HepG2 (cell line): ENCODE measurements at regions not wholly inside any gene's neighbourhood (a gene's known extent, or its start where the extent isn't known, plus 50 kb on each side); places are given as distances from the start of the nearest gene placed in this dataset.

Experiments
- ATAC-seq: fragments of 200-7000 bp; cut with Tn5 transposase; 3 replicates; pipeline ENCODE4 v1.9.1; 2020; ENCODE audit warnings: mild to moderate bottlenecking, moderate library complexity
- BruUV-seq: library from RNA; stranded (reverse); fragments of 400-500 nt; replicated peaks from 2 replicates; lab custom pipeline; 2021; lab: Mats Ljungman, UMichigan
- CTCF ChIA-PET: fragments of 300-600 bp; formaldehyde crosslinking; extraction: SDS; loops from one replicate; lab custom pipeline; 2021; ENCODE audit warnings: low total read pairs, inconsistent platforms, low intra/inter-chr PET ratio; lab: Yijun Ruan, JAX
- POLR2A ChIA-PET: fragments of 350-600 bp; sonication (Branson Sonifier 250); formaldehyde crosslinking; loops from one replicate; lab custom pipeline; 2020; ENCODE audit warnings: antibody characterized with exemption, inconsistent platforms; lab: Yijun Ruan, JAX
- DNase-seq: peaks from one replicate; pipeline ENCODE4 v3.0.0-alpha.2; 2015; ENCODE audit warnings: low spot score
- FAIRE-seq: peaks from 3 replicates; lab custom pipeline; 2011; peaks lifted over from hg19 to GRCh38; lab: Jason Lieb, UNC
- H2AFZ ChIP-seq: one replicate; pipeline ENCODE4 v1.6.1; 2011; ENCODE audit warnings: low read length, inconsistent platforms
- H3K27ac ChIP-seq: fragments of 300-600 bp; 3 replicates; pipeline ENCODE4 v1.8.0; 2011; ENCODE audit warnings: mixed run types, mild to moderate bottlenecking, mixed read lengths, low read length, inconsistent platforms; ENCODE audit not compliant: insufficient read depth; ENCODE audit errors: extremely low read length
- H3K27me3 ChIP-seq, 2 experiments: fragments of 200-600 bp in 1 of 2; 2 replicates in 1 of 2; 3 replicates in 1 of 2; pipeline versions ENCODE4 v1.6.0 to v1.8.0; 2011; ENCODE audit warnings: low read length in 2 of 2, mild to moderate bottlenecking in 2 of 2, moderate library complexity in 2 of 2, inconsistent platforms in 1 of 2; ENCODE audit not compliant: insufficient read depth in 2 of 2, control insufficient read depth in 1 of 2
- H3K36me3 ChIP-seq, 2 experiments: fragments of 200-600 bp in 1 of 2; replicated peaks in 1 of 2; 2 replicates in 1 of 2; 3 replicates in 1 of 2; pipeline versions ENCODE4 v1.5.1 to v1.8.0; 2011; ENCODE audit warnings: low read length in 2 of 2, inconsistent platforms in 1 of 2; ENCODE audit not compliant: insufficient read depth in 2 of 2, control insufficient read depth in 1 of 2
- H3K4me1 ChIP-seq: 2 replicates; pipeline ENCODE4 v1.5.1; 2012; ENCODE audit warnings: low read length, inconsistent platforms; ENCODE audit not compliant: insufficient read depth
- H3K4me2 ChIP-seq: 2 replicates; pipeline ENCODE4 v1.6.0; 2011; ENCODE audit warnings: low read depth, low read length, inconsistent platforms
- H3K4me3 ChIP-seq, 3 experiments: fragments of 200-600 bp in 1 of 3; sonication (generic), shearing (Covaris generic) in 1 of 3; replicated peaks in 1 of 3; 2 replicates each; pipeline ENCODE4 v1.5.1; 2011 to 2016; ENCODE audit warnings: low read length in 3 of 3, inconsistent platforms in 2 of 3, low read depth in 2 of 3, mild to moderate bottlenecking in 2 of 3, control low read depth in 1 of 3, mixed read lengths in 1 of 3; ENCODE audit not compliant: insufficient read depth in 1 of 3
- H3K79me2 ChIP-seq: one replicate; pipeline ENCODE4 v1.6.1; 2011; ENCODE audit warnings: low read length, inconsistent platforms; ENCODE audit not compliant: insufficient read depth
- H3K9ac ChIP-seq: 2 replicates; pipeline ENCODE4 v1.6.0; 2011; ENCODE audit warnings: mild to moderate bottlenecking, low read depth, low read length, inconsistent platforms; ENCODE audit not compliant: insufficient read depth
- H3K9me3 ChIP-seq: 2 replicates; pipeline ENCODE4 v1.5.1; 2012; ENCODE audit warnings: mild to moderate bottlenecking, low read length
- H4K20me1 ChIP-seq: 2 replicates; pipeline ENCODE4 v1.6.0; 2011; ENCODE audit warnings: inconsistent platforms, mild to moderate bottlenecking, low read length, moderate library complexity; ENCODE audit not compliant: insufficient read depth
- CTCF ChIP-seq: sonication (generic); formaldehyde crosslinking; IDR thresholded peaks from 2 replicates; pipeline ENCODE4 v1.5.0; 2020; ENCODE audit warnings: mild to moderate bottlenecking, missing genetic modification reagents, moderate library complexity
- EZH2 ChIP-seq: conservative IDR thresholded peaks from 2 replicates; pipeline ENCODE4 v1.6.1; 2012; ENCODE audit warnings: mild to moderate bottlenecking, low read depth, low read length, moderate library complexity
- FOXA3 ChIP-seq: IDR thresholded peaks from 2 replicates; pipeline ENCODE4 v1.6.1; 2016; ENCODE audit warnings: missing genetic modification reagents, missing compliant biosample characterization
- GATAD2A ChIP-seq: IDR thresholded peaks from 2 replicates; pipeline ENCODE4 v1.6.1; 2016
- HNF4A ChIP-seq: sonication (generic); formaldehyde crosslinking; IDR thresholded peaks from 2 replicates; pipeline ENCODE4 v1.4.0; 2020; ENCODE audit warnings: missing genetic modification reagents
- LCORL ChIP-seq, 2 experiments: fragments of 450-650 bp in 1 of 2; sonication (generic) in 1 of 2; formaldehyde crosslinking in 1 of 2; IDR thresholded peaks; 2 replicates each; pipeline versions ENCODE4 v1.5.0 to v1.6.1; 2017 to 2020; ENCODE audit warnings: antibody characterized with exemption in 1 of 2, missing genetic modification reagents in 1 of 2
- MBNL3 ChIP-seq: fragments of 250-450 bp; sonication (Bioruptor Pico); conservative IDR thresholded peaks from 2 replicates; pipeline ENCODE4 v1.8.0; 2022; ENCODE audit warnings: mild to moderate bottlenecking, inconsistent platforms
- MIER2 ChIP-seq: IDR thresholded peaks from 2 replicates; pipeline ENCODE4 v1.6.1; 2016; ENCODE audit warnings: missing biosample characterization, missing genetic modification reagents
- NFRKB ChIP-seq: fragments of 450-650 bp; IDR thresholded peaks from 2 replicates; pipeline ENCODE4 v1.6.1; 2017
- PLSCR1 ChIP-seq: sonication (generic); formaldehyde crosslinking; IDR thresholded peaks from 2 replicates; pipeline ENCODE4 v1.5.0; 2020; ENCODE audit warnings: missing genetic modification reagents, mild to moderate bottlenecking, borderline replicate concordance
- POLR2A ChIP-seq, 2 experiments: IDR thresholded peaks; 2 replicates each; pipeline ENCODE4 v1.6.1; 2011; ENCODE audit warnings: low read depth in 2 of 2, low read length in 2 of 2, mild to moderate bottlenecking in 1 of 2, moderate library complexity in 1 of 2; ENCODE audit not compliant: insufficient read depth in 1 of 2
- RBAK ChIP-seq: sonication (generic); formaldehyde crosslinking; IDR thresholded peaks from 2 replicates; pipeline ENCODE4 v1.5.1; 2020; ENCODE audit warnings: mild to moderate bottlenecking, missing genetic modification reagents
- RFX3 ChIP-seq: IDR thresholded peaks from 2 replicates; pipeline ENCODE4 v1.6.1; 2016; ENCODE audit warnings: missing biosample characterization, missing genetic modification reagents
- ZC3H13 ChIP-seq: sonication (generic); formaldehyde crosslinking; IDR thresholded peaks from 2 replicates; pipeline ENCODE4 v1.8.1; 2023; ENCODE audit warnings: mild to moderate bottlenecking, missing genetic modification reagents, moderate library complexity
- ZFP82 ChIP-seq: sonication (generic); formaldehyde crosslinking; IDR thresholded peaks from 2 replicates; pipeline ENCODE4 v1.5.1; 2020; ENCODE audit warnings: mild to moderate bottlenecking, missing genetic modification reagents, borderline replicate concordance
- ZNF101 ChIP-seq: sonication (generic); formaldehyde crosslinking; IDR thresholded peaks from 2 replicates; pipeline ENCODE4 v1.4.0; 2020; ENCODE audit warnings: mild to moderate bottlenecking, low read depth, missing genetic modification reagents, borderline replicate concordance
- ZNF160 ChIP-seq: sonication (generic); formaldehyde crosslinking; IDR thresholded peaks from 2 replicates; pipeline ENCODE4 v1.8.0; 2022; ENCODE audit warnings: mild to moderate bottlenecking, inconsistent platforms, missing genetic modification reagents
- ZNF432 ChIP-seq: sonication (generic); formaldehyde crosslinking; IDR thresholded peaks from 2 replicates; pipeline ENCODE4 v1.5.0; 2020; ENCODE audit warnings: missing genetic modification reagents, mild to moderate bottlenecking, borderline replicate concordance
- ZNF747 ChIP-seq: sonication (generic); formaldehyde crosslinking; IDR thresholded peaks from 2 replicates; pipeline ENCODE4 v1.8.1; 2023; ENCODE audit warnings: missing genetic modification reagents, mild to moderate bottlenecking, borderline replicate concordance
- WGBS: methylation state at CpG from one replicate; pipeline ENCODE4 v1.1.6; 2017; ENCODE audit warnings: low lambda C conversion rate; 5-methylcytosine and 5-hydroxymethylcytosine counted together
- in situ Hi-C: cut with HindIII; loops from 2 replicates; pipeline ENCODE4 v1.10.0; 2017; ENCODE audit warnings: low pct_unique_long_range_greater_than_20kb; ENCODE audit not compliant: extremely low pct_ligation_motif_present
- intact Hi-C: fragments of 100-400 bp; cut with micrococcal nuclease; formaldehyde crosslinking; loops from one replicate; pipeline ENCODE4 v1.10.0; 2022; ENCODE audit not compliant: unreplicated experiment

GRCh38 chr3:159844801-159845261 is 143.8 kb upstream of the IL12A start:
- intact Hi-C loops: no loop called here
- ATAC-seq (no peak), DNase-seq (no peak)
- Histone ChIP-seq H2AFZ (no peak overlapping the region), H3K36me3 (no peaks in the 10 kb centered on the region), H3K9me3 (no peaks in the 10 kb centered on the region), H3K79me2 (no peaks in the 10 kb centered on the region), H3K27me3 (no peaks in the 10 kb centered on the region; a peak in 1 of 5 replicates), H3K27ac (no peak overlapping the region), H3K9ac (no peak overlapping the region), H3K4me1 (peaks cover 6% of the 10 kb centered on the region)
- CTCF ChIA-PET: no interaction called here
- TF ChIP-seq ZC3H13: no peak
- no peak for TF ChIP-seq ZNF160 (CRISPR knock-in tag)
- no peak for TF ChIP-seq ZNF747 (CRISPR knock-in tag)
- TF ChIP-seq FOXA3: no peak
- no peak for TF ChIP-seq LCORL (IDR thresholded peaks at IDR 0.05)
- TF ChIP-seq LCORL (CRISPR knock-in tag; IDR thresholded peaks at IDR 0.05): no peak
- TF ChIP-seq EZH2: no peak
- TF ChIP-seq MBNL3 (CRISPR knock-in tag): no peak
- no peak for TF ChIP-seq RFX3 (CRISPR knock-in tag)
- TF ChIP-seq PLSCR1 (CRISPR knock-in tag): no peak
- TF ChIP-seq MIER2 (CRISPR knock-in tag): no peak
- TF ChIP-seq ZNF432 (CRISPR knock-in tag): no peak
- TF ChIP-seq HNF4A: no peak
- no peak for TF ChIP-seq RBAK
- TF ChIP-seq ZNF101 (CRISPR knock-in tag): no peak
- no peak for TF ChIP-seq NFRKB
- no peak for TF ChIP-seq CTCF (CRISPR knock-in tag)
- TF ChIP-seq ZFP82 (CRISPR knock-in tag): no peak
- no peak for TF ChIP-seq GATAD2A (CRISPR knock-in tag)
- TF ChIP-seq POLR2A (IDR thresholded peaks at IDR 0.05; ENCODE audit: insufficient read depth in 1 of 2, low read depth in 2 of 2, low read length in 2 of 2): no peak
- TF ChIP-seq, all 625 proteins: peak for 0
- H3K4me3 ChIP-seq: no peak overlapping the region
- BruUV-seq: no TSS peak
- no peaks in the 10 kb centered on the region for H4K20me1 ChIP-seq
- in situ Hi-C loops: no loop called here
- no peak overlapping the region for H3K4me2 ChIP-seq
- no peak for FAIRE-seq
- 67% methylated on average over 4 of the region's 4 CpGs for WGBS
- POLR2A ChIA-PET: no interaction called here
